GM23338 (cell line): ENCODE measurements at regions not wholly inside any gene's neighbourhood (a gene's known extent, or its start where the extent isn't known, plus 50 kb on each side); places are given as distances from the start of the nearest gene placed in this dataset.

Source experiments
- CTCF ChIP-seq, 2 experiments: fragments of 200-600 bp in 1 of 2; sonication (generic) in 1 of 2; conservative IDR thresholded peaks; 2 replicates each; pipeline versions ENCODE4 v1.5.1 to v1.6.1; 2016 to 2017; ENCODE audit warnings: antibody characterized with exemption in 2 of 2, low read depth in 2 of 2, mild to moderate bottlenecking in 2 of 2, moderate library complexity in 1 of 2
- JUNB ChIP-seq: IDR thresholded peaks from one replicate; pipeline ENCODE4 v1.6.1; 2016; ENCODE audit warnings: antibody characterized with exemption; ENCODE audit not compliant: unreplicated experiment

GRCh38 chr1:10943041-10943440, 69.4 kb upstream of the TARDBP start:
- TF ChIP-seq CTCF (conservative IDR thresholded peaks at IDR 0.05; ENCODE audit: low read depth in 2 of 2), result no peak
- TF ChIP-seq JUNB, result no peak
